Tibial nerve (tissue), 4 donors: ENCODE measurements at regions not wholly inside any gene's neighbourhood (a gene's known extent, or its start where the extent isn't known, plus 50 kb on each side); places are given as distances from the start of the nearest gene placed in this dataset.

Experiments used
- EP300 ChIP-seq, 2 donors: sonication (generic); formaldehyde crosslinking; IDR thresholded peaks; one replicate each; pipeline ENCODE4 v1.6.1; 2017; ENCODE audit warnings: antibody characterized with exemption in 2 of 2, mild to moderate bottlenecking in 1 of 2
- POLR2A ChIP-seq, 2 donors: fragments of 450-650 bp; IDR thresholded peaks; one replicate each; pipeline ENCODE4 v1.6.1; 2017; ENCODE audit warnings: antibody characterized with exemption in 2 of 2, mild to moderate bottlenecking in 2 of 2, moderate library complexity in 2 of 2
- TF ChIP-seq, protein P1 (sequence below), 5 experiments: fragments of 200-600 bp in 3 of 5; fragments of 450-650 bp in 2 of 5; sonication (generic) in 3 of 5; IDR thresholded peaks; one replicate each; pipeline ENCODE4 v1.5.1; 2016 to 2019; ENCODE audit warnings: antibody characterized with exemption in 5 of 5, mild to moderate bottlenecking in 3 of 5, moderate library complexity in 2 of 5

DNA sequence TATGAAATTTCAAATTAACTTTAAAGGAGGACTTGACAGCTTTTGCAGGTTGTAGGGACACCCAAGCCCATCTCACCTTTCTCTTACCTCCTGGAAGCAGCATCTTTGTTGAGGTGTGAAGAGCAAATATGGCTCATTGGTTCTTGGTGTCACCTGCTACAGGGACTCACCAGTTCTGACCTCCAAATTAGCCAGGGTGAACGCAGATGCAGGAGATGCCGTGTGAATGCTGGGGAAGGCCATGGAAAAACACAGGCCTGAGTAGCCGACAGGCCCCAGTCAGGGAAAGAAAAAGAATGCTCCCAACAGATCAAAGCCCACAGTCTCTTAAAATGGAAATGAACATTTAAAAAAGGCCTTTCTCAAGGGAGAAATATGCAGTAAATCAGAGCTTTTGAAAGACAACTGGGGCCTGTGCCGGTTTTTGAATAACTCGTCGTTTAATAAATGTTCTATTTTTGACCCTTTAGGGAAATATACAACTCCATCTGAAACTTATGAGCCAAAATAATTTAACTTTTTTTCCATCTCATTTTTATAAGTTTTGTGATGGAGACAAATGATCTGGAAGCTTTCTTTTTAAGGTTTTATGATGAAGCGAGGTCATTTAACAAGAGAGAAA is 167.5 kb downstream of the CD83 start:
- TF ChIP-seq, protein P1, sequence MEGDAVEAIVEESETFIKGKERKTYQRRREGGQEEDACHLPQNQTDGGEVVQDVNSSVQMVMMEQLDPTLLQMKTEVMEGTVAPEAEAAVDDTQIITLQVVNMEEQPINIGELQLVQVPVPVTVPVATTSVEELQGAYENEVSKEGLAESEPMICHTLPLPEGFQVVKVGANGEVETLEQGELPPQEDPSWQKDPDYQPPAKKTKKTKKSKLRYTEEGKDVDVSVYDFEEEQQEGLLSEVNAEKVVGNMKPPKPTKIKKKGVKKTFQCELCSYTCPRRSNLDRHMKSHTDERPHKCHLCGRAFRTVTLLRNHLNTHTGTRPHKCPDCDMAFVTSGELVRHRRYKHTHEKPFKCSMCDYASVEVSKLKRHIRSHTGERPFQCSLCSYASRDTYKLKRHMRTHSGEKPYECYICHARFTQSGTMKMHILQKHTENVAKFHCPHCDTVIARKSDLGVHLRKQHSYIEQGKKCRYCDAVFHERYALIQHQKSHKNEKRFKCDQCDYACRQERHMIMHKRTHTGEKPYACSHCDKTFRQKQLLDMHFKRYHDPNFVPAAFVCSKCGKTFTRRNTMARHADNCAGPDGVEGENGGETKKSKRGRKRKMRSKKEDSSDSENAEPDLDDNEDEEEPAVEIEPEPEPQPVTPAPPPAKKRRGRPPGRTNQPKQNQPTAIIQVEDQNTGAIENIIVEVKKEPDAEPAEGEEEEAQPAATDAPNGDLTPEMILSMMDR (IDR thresholded peaks at IDR 0.05), result no peak
- no peak for TF ChIP-seq EP300 (IDR thresholded peaks at IDR 0.05)
- no peak for TF ChIP-seq POLR2A (IDR thresholded peaks at IDR 0.05)
